Uterus (tissue), 2 donors: ENCODE measurements at regions not wholly inside any gene's neighbourhood (a gene's known extent, or its start where the extent isn't known, plus 50 kb on each side); places are given as distances from the start of the nearest gene placed in this dataset.

Experiments
- POLR2A ChIP-seq, 2 donors: fragments of 450-650 bp; IDR thresholded peaks; one replicate each; pipeline ENCODE4 v1.6.1; 2016; ENCODE audit warnings: antibody characterized with exemption in 2 of 2, mild to moderate bottlenecking in 1 of 2, moderate library complexity in 1 of 2
- TF ChIP-seq, protein P1 (sequence below), 4 experiments: fragments of 200-600 bp in 2 of 4; fragments of 450-650 bp in 2 of 4; sonication (generic) in 2 of 4; IDR thresholded peaks; one replicate each; pipeline ENCODE4 v1.5.1; 2016 to 2019; ENCODE audit warnings: antibody characterized with exemption in 4 of 4, mild to moderate bottlenecking in 2 of 4, moderate library complexity in 1 of 4

DNA sequence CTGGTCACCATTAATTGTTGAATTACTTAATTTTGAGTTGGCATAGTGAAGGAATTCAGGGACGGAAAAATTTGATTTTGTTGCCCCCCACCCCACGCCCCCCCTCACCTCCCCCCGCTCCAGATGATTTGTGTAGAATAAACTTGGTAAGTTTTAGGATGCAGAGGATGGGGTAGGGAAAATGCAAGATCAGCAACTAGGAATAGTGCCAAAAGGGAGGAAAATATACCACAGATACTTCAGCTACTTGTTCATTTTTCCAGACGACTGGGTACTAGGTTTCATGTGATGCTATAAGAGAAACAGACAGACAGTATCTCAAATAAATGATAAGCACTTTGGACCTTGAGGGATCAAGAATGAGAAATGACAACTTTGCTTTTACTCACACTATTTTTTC, 862.2 kb upstream of the SEMA6A start:
- TF ChIP-seq, protein P1, sequence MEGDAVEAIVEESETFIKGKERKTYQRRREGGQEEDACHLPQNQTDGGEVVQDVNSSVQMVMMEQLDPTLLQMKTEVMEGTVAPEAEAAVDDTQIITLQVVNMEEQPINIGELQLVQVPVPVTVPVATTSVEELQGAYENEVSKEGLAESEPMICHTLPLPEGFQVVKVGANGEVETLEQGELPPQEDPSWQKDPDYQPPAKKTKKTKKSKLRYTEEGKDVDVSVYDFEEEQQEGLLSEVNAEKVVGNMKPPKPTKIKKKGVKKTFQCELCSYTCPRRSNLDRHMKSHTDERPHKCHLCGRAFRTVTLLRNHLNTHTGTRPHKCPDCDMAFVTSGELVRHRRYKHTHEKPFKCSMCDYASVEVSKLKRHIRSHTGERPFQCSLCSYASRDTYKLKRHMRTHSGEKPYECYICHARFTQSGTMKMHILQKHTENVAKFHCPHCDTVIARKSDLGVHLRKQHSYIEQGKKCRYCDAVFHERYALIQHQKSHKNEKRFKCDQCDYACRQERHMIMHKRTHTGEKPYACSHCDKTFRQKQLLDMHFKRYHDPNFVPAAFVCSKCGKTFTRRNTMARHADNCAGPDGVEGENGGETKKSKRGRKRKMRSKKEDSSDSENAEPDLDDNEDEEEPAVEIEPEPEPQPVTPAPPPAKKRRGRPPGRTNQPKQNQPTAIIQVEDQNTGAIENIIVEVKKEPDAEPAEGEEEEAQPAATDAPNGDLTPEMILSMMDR (IDR thresholded peaks at IDR 0.05): no peak
- no peak for TF ChIP-seq POLR2A (IDR thresholded peaks at IDR 0.05)
